ENCODE measurements at regions not wholly inside any gene's neighbourhood (a gene's known extent, or its start where the extent isn't known, plus 50 kb on each side); places are given as distances from the start of the nearest gene placed in this dataset.
A peak's percentile ranks its signal among the peaks of the same experiment; 100 is the strongest.

DNA sequence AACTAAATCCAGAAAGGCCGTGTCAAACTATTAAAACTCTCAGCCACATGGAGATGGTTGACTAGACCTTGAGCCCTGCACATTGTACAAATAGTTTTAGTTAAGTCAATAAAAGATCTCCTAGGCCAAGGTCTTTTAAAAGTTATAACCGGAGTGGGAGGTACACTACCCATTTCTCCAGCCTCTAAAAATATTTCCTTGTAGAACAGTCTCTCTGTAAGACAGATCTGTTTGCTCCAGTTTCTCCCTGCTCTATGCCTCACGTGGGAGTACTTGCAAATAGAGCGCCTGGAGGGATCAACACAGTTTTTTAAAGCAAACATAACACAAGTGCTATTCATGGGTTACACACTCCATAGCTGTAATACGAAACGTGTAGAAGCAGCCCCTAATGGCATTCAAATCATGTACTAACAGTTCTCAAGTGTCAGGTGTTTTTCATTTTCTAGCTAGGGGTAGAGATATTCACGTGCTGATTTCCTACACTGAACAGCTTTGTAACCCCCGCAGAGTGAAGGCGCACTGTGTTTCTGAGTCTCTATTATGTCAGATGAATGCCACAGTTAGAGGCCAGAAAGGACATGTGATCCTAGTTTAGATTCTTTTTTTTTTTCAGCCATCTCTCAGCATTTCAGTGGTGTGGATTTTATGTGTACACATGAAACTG lies 703.4 kb upstream of the GRAMD2B start:
- DNase-seq = peak; percentile 50

DNA sequence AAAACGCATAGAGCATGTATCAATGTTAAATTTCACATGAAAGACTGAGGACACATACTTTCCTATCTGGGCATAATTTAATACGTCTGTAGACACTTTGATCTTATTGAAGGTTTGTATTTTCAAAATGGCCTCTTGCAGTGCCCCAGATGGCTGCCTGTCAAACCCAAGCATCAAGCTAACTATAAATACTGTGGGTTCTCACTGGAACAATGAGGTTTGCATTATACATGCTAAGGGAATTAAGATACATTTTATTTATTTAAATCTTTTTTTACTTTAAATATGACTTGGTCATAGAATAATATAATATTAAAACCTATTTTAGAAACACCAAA lies 702.9 kb upstream of the GRAMD2B start:
- DNase-seq = no peak

DNA sequence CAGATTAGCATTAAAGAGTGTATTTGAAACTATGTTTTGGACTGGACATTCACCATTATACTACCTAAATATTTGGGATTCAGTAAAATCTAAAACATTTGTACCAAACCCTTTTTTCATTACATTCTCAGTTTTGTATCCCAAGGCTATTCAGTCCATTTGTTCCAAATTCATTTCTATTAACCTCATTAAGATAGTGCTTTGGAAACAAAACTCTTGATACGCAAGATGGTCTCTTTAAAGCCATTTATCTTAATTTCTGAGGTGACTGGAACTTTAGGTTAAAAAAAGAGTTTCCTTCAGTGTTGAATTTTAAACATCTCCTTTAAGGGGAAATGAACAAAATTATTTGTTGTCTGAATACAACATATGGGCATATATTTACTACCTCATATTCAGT lies 702.5 kb upstream of the GRAMD2B start:
- DNase-seq = no peak

DNA sequence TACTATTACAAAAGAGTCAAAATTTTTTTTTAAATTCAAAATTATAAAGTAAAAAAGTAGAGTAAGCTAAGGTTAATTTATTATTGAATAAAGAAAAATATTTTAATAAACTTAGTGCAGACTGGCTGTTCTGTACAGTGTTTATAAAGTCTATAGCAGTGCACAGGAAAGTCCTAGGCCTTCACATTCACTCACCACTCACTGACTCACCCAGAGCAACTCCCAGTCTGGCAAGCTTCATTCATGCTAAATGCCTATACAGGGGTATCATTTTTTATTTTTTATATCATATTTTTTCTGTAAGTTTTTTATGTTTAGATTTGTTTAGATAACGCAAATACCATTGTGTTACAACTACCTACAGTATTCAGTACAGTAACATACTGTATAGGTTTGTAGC lies 700.7 kb upstream of the GRAMD2B start:
- DNase-seq = peak; percentile 28

DNA sequence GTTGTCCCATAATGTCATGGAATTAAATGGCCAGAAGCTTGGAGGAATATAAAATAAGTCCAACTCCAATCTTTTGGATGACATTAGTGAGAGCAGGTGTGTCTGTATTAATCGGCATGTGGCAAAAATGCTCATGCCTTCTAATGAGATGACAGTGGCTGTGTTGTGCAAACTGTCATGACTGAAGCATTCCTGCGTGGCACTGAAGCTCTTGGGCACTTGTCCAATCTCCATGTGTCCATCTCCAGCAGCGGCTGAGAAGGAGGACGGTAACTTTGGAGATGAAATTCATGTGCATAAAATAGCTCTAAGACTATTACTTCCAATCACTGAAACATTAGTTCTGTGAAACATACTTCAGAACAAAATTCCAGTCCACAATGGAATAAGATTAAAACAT lies 697.5 kb upstream of the GRAMD2B start:
- no peak for DNase-seq

DNA sequence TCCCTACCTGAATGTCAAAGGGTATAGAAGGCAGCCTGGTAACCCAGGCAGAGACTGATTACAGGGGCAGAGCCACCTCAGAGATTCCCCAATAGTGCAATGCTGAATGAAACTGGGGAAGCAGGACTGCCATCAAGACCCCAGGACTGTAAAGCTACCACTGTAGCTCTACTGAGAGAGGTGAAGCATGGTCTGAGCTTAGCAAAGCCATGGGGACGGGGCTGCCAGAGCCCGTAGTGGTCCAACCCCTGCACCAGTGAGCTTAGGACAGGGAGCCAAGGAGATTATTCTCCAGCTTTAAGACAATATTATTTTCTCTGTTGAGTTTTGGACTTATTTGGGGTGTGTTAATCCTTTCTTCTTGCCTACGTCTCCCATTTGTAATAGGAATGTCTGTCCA lies 679.3 kb upstream of the GRAMD2B start:
- DNase-seq = no peak

DNA sequence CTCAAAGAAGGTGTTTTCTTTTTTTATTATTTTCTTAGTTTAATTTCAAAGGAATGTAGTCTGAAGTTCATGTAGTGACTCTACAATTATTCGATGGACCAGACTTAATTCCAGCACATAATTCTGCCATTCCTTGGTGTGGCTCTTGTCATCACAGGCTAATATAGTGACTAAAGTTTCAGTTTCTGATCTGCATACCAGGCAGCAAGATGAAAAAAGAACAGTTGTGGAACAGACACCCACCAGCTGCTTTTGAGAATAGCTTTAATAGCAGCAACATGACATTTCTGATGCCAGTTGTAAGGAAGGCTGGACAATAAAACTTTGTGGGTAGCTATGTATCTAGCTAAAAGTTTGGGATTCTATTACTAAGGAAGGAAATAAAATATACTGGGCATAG lies 676.3 kb upstream of the GRAMD2B start:
- DNase-seq = no peak

DNA sequence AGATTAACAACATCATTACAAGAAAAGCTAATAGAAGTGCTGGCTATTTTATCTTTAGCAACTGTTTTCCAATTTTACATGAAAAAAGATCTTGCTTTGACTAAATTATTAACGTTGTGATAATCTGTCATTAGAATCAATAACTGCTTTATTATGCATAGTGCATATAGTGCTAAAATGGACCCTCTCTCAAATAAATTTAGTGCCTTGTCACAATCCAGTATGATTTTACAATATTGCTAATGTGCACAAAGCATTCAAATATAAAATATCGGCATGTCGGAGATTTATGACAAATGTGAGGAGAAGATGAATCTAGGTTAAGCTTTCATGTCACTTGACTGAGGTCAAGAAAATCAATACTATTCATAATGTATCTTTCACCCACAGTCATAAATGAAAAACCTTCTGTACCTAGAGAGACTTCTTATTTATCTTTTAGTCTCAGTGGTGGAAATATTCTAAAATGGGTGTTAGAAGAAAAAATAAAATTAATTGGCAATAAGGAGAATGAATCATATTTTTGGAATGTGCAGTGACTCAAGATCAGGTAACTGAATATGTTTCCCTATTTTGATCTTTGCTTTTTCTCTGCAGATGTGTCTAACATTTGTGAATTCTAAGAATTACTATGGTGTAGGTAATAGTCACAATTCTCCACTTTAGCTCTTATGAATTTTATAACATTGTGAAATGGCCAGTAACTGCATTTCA lies 672.9 kb upstream of the GRAMD2B start:
- no peak for DNase-seq

DNA sequence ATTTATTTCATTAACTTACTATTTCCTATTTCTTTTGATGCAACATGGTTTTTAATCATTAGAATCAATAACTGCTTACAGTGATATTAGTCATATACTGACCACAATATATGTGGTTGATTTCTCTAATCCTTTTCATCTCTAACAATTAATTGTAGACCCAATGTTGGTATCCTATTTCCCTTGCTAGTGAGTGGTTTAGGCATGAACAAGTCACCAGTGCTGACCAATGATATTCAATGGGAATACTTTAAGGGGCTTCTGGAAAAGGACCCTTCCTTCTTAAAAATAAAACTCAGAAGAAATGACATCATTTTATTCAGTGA lies 672.4 kb upstream of the GRAMD2B start:
- no peak for DNase-seq

DNA sequence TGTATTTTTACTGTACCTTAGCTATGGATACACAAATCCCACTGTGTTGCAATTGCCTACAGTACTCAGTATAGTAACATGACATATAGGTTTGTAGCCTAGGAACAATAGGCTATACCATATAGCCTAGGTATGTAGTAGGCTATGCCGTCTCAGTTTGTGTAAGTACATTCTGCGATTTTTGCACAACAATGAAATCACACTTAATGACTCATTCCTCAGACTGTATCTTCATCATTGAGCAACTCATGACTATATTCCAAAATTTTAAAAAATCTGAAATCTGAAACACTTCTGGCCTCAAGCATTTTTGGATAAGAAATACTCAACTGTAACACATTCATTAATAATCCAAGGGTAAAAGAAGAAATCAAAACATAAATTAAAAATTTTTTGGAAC lies 666.8 kb upstream of the GRAMD2B start:
- DNase-seq = peak; percentile 8

DNA sequence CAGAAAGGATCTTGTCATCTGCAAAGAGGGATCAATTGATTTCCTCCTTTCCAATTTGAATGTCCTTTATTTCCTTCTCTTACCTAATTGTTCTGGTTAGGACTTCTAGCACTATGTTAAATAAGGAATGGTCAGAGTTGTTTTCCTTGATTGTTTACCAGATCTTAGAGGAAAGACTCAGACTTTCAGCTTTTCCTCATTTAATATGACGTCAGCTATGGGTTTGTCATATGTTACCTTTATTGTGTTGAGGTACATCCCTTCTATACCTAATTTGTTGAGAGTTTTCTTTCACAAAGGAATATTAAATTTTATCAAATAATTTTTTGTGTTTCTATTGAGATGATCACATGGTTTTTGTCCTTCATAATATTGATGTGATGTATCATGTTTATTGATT lies 656.5 kb upstream of the GRAMD2B start:
- no peak for DNase-seq

DNA sequence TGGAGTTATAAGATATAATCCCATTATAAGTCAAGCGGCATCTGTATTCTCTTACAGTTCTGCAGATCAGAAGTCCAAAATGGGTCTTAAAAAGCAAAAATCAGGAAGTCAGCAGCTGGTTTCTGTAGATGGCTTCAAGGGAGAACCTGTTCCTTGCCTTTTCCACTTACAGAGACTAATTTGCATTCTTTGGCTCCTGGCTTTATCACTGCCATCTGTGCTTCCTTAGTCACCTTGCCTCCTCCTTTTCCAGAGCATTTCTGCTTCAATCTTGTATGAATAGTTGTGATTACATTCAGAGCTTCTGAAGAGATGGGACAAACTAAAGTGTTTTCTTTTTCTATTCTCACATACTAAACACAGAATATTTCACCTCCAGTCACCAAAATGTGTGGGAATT lies 647.3 kb upstream of the GRAMD2B start:
- DNase-seq = no peak

DNA sequence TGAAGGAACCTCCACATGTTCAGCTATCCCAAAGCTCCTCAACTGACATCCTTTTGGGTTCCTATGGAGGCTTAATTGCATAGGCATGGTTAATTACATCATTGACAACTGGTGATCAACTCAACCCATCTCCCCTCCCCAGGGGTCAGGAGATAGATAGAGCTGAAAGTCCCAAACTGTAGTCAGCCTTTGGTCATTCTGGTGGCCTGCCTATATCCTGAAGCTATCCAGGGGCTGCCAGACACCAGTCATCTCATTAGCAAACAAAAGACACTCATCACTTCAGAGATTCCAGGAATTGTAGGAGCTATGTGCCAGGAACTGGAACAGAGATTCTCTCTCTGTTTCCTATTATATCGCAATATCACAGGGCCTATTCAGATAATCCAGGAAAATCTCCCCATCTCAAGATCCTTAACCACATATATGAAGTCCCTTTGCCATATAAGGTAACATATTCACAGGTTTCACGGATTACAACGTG lies 646.5 kb upstream of the GRAMD2B start:
- DNase-seq = no peak

DNA sequence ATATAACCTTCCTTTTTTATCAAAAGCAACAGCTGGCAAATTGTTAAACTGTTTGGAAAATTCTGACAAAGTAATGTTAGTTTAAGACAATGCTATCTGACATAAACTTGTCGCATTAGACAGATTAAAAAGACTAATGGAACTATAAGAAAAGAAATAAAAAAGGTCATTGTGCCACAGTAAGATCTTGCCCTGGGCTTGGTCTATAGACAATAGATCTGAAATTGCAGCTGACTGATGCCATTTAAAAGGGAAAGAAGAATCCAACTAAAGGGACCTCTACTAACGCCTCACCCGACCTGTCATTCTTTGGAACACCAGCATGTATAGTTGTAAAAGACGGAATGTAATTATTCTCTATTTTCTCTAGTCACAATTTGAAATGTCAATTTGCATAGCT lies 644.4 kb upstream of the GRAMD2B start:
- no peak for DNase-seq

DNA sequence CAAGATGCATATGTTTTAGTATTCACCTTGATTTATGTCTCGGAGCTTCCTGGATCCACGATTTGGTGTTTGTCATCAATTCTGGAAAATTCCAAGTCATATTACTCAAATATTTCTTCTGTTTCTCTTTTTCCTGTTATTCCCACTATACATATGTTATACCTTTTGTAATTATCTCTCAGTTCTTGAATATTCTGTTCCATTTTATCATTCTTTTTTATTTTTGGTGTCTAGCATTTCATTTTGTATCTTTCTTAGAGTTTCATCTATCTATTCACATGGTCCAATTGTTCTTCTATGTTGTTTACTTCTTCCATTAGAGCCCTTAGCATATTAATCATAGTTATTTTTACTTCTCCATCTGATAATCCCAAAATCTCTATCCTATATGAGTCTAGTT lies 637.8 kb upstream of the GRAMD2B start:
- no peak for DNase-seq

DNA sequence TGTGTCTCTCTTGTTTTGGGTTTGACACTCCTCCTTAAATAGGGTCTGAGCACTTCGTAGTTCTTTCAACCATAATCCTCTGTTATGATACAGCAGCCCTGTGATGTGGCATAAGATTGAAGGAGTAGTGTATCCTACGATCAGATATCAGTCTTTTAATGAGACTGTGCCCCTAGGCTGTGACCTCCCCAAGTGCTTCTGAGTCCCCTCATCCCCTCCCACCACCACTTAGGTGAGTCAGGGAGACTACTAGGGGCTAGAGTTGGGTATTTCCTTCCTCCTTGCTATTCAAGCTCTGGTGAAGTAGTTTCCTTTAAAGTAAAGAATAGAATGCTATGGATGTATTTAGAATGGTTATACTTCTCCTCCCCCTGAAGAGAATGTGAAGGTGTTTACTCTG lies 637.2 kb upstream of the GRAMD2B start:
- DNase-seq = no peak

DNA sequence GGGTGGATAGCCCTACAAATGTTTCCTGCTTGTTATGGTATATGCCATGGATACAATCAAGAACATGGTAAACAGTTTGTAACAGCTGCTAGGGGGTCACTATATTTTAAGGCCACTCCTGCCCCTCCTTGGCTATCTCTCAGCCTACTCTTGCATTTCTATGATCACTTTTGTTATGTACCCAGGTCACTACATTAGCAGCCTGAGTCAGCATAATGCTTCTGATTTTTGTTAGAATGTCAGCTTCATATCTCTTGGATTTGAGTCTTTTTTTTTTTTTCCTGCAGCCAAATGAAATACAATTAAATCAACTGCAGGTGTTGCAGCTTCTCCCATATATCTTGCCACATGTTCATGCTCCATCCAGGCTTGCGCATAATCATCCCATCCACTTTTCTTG lies 629.7 kb upstream of the GRAMD2B start:
- DNase-seq = no peak

DNA sequence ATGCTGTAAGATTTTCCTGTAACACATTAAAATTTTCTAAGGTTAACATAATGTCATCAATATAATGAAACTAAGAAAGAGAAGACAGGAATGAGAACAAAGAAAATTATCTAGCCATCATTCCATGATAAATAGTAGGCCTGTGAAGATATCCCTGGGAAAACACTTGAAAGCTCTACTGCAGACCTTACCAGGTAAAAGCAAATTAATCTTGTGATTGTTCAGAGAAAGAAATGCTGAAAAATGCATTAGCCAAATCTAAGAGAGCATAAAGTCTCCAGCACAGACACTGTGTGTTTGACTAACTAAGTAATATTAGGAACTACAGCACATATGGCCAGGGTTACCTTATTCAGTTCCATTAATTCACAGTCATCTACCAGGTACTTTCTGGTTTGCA lies 628.3 kb upstream of the GRAMD2B start:
- no peak for DNase-seq

DNA sequence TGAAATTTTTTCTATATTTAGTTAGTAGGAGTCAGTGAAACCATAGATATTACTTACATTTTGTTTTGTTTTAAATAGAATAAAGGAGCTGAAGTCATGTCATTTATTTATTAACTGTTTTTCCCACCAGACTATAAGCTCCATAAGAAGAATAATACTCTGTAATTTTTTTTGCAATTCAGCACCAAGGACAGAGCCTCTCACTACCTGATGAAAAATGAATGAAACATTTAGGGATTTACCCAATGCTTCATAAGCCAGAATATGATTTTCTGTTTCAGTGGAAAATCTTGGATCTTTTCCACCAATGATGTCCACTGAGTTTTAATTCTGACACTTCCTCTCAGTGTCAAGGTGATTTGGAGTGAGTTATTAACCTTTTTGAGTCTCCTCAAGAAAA lies 624.9 kb upstream of the GRAMD2B start:
- DNase-seq = peak; percentile 60

DNA sequence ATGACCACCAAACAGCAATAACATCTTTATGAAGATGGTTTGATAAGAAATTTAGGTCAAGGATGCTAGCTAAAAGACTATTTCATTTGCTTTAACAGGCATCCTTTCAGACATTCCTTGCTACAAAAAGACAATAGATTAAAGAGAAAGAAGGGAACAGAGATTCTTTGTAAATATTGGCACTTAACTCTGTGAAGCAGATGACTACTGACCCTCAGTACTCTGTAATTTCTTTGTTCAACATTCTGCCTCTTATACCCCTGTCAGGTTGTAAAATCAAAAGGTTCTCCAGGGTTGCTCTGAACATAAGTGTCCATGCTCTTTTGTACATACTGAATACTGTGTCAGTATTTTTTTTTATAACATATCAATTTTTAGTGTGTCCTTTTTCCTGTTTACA lies 610.6 kb upstream of the GRAMD2B start:
- no peak for DNase-seq

DNA sequence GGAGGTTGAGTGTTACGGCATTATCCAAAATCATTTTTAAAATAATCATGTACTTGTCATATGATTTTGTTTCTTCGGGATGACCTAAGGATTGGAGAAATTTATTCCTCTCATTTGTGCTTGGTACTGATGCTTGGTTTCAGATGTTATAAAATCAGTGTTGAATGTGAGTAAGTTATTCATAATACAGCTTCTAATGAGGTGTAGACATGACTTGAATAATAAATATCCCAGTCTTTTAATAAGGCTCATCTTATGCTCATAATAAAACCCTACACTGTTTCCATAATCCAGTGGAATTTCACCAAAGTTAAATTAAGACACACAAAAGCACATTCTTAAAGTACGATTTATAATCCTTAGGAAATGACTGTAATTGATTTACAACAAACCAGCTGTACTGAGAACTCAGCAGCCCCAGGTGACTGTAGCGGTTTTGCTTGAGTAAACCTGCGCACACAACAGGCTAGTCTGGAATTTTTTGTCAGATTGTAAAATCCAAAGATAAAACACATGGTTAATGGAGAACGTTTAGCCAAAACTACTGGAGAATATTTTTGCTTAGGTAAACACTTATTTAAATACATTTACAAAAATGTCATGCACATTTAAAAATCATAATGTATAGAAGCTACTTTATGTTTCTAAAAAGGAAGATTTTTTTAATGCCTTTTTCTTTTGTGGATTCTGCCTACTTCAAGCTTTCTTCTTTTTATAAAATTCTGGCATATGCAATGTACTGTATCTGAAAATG lies 609.8 kb upstream of the GRAMD2B start:
- DNase-seq = no peak

DNA sequence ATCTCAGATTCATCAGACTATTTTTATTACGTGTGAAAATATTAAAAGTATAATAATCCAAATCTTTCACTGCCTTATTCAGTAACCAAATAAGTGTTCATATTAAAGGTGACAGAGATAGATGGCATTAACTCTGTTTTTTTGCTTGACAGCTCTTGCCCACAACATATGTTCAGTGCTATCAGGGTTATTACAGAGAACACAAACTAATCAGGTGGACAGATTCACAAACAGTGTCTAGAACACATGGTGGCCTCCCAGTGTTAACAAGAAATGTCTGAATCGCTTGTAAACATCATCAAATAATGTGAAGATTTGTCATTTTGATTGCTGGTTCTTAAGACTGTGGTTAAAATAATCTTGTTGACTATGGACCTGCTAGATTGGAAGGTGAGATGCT lies 609.1 kb upstream of the GRAMD2B start:
- DNase-seq = no peak

DNA sequence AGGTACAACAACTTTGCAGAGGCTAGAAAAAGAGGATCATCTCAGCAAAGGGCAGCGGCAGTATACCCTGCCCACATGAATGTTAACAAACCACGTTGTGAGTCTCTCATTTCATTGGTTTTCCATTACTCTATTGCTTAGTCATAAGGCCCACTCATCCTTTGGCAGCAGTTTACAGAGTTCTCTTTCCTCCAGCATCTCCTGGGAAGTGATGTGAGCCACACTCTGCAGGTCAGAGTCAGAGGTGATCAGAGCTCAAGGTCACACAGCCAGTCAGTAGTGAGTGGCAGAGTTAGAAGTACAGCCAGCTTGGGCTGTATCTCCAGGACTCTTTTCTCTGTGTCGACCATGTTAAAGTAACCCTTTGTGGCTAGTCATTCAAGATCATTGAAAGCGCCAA lies 599.6 kb upstream of the GRAMD2B start:
- peak; percentile 30 for DNase-seq

DNA sequence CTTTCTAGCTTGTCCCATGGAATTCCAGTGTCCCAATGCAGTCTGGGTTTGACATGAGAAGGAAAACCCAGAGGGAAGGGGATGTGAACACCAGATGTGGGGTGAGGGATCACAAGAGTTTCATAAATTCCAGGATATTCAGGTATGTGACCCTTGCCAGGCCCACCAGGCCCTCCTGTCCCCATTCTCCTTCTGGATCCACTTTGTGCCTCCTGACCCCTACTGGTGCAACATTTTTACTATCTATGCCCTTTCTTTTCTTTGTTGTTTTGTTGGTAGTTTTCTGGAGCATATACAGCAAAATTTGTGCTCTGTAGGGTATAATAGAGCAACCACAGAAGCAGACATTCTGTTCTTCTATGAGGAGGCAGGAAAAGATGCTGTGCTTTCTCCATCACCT lies 597.0 kb upstream of the GRAMD2B start:
- DNase-seq = no peak

DNA sequence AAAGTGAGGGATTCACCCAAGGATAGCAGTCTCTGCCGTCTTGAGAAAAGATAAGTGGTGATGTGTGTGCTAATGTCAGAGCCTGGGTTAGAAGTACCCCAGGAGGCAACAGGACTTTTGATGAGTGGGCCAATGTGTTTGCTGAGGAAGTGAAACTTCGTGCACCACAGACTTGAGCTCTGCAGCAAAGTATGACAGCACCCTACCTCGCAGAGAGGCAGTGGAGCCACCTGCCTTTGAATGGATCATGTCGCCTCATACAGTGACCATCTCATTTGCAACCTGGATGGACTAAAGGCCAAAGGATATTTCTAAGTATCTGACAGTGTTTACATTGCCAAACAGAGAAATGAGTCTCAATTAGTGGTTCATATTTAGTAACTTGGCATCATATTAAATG lies 593.9 kb upstream of the GRAMD2B start:
- no peak for DNase-seq

Measured in fibroblast of upper back skin (primary cell).